MM.1S (cell line): ENCODE measurements at regions not wholly inside any gene's neighbourhood (a gene's known extent, or its start where the extent isn't known, plus 50 kb on each side); places are given as distances from the start of the nearest gene placed in this dataset.

Experiments
- DNase-seq: peaks from one replicate; pipeline ENCODE4 v3.0.0-alpha.2; 2015
- H2AFZ ChIP-seq: fragments of 300-600 bp; sonication (generic); 2 replicates; pipeline ENCODE4 v1.6.0; 2016; ENCODE audit warnings: antibody characterized with exemption, low read length
- H3F3A ChIP-seq: fragments of 300-600 bp; sonication (generic); 2 replicates; pipeline ENCODE4 v1.6.1; 2016; ENCODE audit warnings: mild to moderate bottlenecking, antibody characterized with exemption, low read length, moderate library complexity, mixed read lengths; ENCODE audit not compliant: insufficient read depth
- H3K27ac ChIP-seq: fragments of 300-600 bp; sonication (generic); 2 replicates; pipeline ENCODE4 v1.5.1; 2016; ENCODE audit warnings: mild to moderate bottlenecking, low read length
- H3K27me3 ChIP-seq: fragments of 300-600 bp; sonication (generic); replicated peaks from 2 replicates; pipeline ENCODE4 v1.6.0; 2016; ENCODE audit warnings: low read length; ENCODE audit not compliant: insufficient read depth
- H3K36me3 ChIP-seq: fragments of 300-600 bp; sonication (generic); replicated peaks from 2 replicates; pipeline ENCODE4 v1.6.1; 2016; ENCODE audit warnings: mild to moderate bottlenecking, low read length, mixed read lengths; ENCODE audit not compliant: insufficient read depth
- H3K4me1 ChIP-seq: fragments of 300-600 bp; sonication (generic); 2 replicates; pipeline ENCODE4 v1.6.1; 2016; ENCODE audit warnings: low read length, mixed read lengths
- H3K4me2 ChIP-seq: fragments of 300-600 bp; sonication (generic); 2 replicates; pipeline ENCODE4 v1.6.0; 2016; ENCODE audit warnings: low read depth, low read length
- H3K4me3 ChIP-seq: fragments of 300-600 bp; sonication (generic); 2 replicates; pipeline ENCODE4 v1.5.1; 2016; ENCODE audit warnings: low read length, mixed read lengths
- H3K79me2 ChIP-seq: fragments of 300-600 bp; sonication (generic); 2 replicates; pipeline ENCODE4 v1.6.1; 2016; ENCODE audit warnings: mixed run types, low read length, mixed read lengths
- H3K9ac ChIP-seq: fragments of 300-600 bp; sonication (generic); 2 replicates; pipeline ENCODE4 v1.6.1; 2016; ENCODE audit warnings: low read length, mixed read lengths
- H3K9me2 ChIP-seq: fragments of 300-600 bp; sonication (generic); replicated peaks from 2 replicates; pipeline ENCODE4 v1.6.1; 2016; ENCODE audit warnings: mild to moderate bottlenecking, low read length, mixed read lengths; ENCODE audit not compliant: insufficient read depth
- H3K9me3 ChIP-seq: fragments of 300-600 bp; sonication (generic); replicated peaks from 2 replicates; pipeline ENCODE4 v1.6.1; 2016; ENCODE audit warnings: mild to moderate bottlenecking, low read length, mixed read lengths; ENCODE audit not compliant: insufficient read depth
- H4K20me1 ChIP-seq: fragments of 300-600 bp; sonication (generic); 2 replicates; pipeline ENCODE4 v1.6.1; 2016; ENCODE audit warnings: mild to moderate bottlenecking, low read length, moderate library complexity, mixed read lengths; ENCODE audit not compliant: insufficient read depth
- EZH2 ChIP-seq: fragments of 300-600 bp; sonication (generic); optimal IDR thresholded peaks from 2 replicates; pipeline ENCODE3; 2017; ENCODE audit warnings: low read depth, mild to moderate bottlenecking, antibody characterized with exemption, low read length, mixed read lengths
- EZH2phosphoT487 ChIP-seq: fragments of 300-600 bp; sonication (generic); IDR thresholded peaks from 2 replicates; pipeline ENCODE4 v1.6.1; 2018; ENCODE audit warnings: antibody characterized with exemption, low read length
- TF ChIP-seq, protein P1 (sequence below): fragments of 300-600 bp; sonication (generic); IDR thresholded peaks from 2 replicates; pipeline ENCODE4 v1.5.1; 2016; ENCODE audit warnings: antibody characterized with exemption, low read length, mixed read lengths

- Histone ChIP-seq H3K4me3 (no peak overlapping the region), H3F3A (no peaks in the 10 kb centered on the region), H3K4me1 (no peaks in the 10 kb centered on the region), H3K79me2 (no peaks in the 10 kb centered on the region), H3K4me2 (no peak overlapping the region), H3K9ac (no peak overlapping the region), H3K9me3 (no peaks in the 10 kb centered on the region), H3K27ac (no peak overlapping the region), H3K36me3 (no peaks in the 10 kb centered on the region), H2AFZ (no peak overlapping the region), H4K20me1 (no peaks in the 10 kb centered on the region), H3K9me2 (no peaks in the 10 kb centered on the region), H3K27me3 (no peaks in the 10 kb centered on the region)
- TF ChIP-seq EZH2 (no peak), EZH2phosphoT487 (no peak)
- TF ChIP-seq, protein P1, sequence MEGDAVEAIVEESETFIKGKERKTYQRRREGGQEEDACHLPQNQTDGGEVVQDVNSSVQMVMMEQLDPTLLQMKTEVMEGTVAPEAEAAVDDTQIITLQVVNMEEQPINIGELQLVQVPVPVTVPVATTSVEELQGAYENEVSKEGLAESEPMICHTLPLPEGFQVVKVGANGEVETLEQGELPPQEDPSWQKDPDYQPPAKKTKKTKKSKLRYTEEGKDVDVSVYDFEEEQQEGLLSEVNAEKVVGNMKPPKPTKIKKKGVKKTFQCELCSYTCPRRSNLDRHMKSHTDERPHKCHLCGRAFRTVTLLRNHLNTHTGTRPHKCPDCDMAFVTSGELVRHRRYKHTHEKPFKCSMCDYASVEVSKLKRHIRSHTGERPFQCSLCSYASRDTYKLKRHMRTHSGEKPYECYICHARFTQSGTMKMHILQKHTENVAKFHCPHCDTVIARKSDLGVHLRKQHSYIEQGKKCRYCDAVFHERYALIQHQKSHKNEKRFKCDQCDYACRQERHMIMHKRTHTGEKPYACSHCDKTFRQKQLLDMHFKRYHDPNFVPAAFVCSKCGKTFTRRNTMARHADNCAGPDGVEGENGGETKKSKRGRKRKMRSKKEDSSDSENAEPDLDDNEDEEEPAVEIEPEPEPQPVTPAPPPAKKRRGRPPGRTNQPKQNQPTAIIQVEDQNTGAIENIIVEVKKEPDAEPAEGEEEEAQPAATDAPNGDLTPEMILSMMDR = no peak
- no peak for DNase-seq
These were observed 629.0 kb upstream of the MBL2 start for GRCh38 chr10:53401536-53401935.

GRCh38 chr10:53396876-53397275, 624.3 kb upstream of the MBL2 start:
- Histone ChIP-seq H3K4me3 (no peak overlapping the region), H3K4me2 (no peak overlapping the region), H3K9me2 (no peaks in the 10 kb centered on the region), H2AFZ (no peak overlapping the region), H3K4me1 (no peaks in the 10 kb centered on the region), H3K36me3 (no peaks in the 10 kb centered on the region), H3K79me2 (no peaks in the 10 kb centered on the region), H3K9ac (no peak overlapping the region), H3K27ac (no peak overlapping the region), H3K27me3 (no peaks in the 10 kb centered on the region), H4K20me1 (no peaks in the 10 kb centered on the region), H3F3A (no peaks in the 10 kb centered on the region), H3K9me3 (no peaks in the 10 kb centered on the region)
- TF ChIP-seq, protein P1 = no peak
- TF ChIP-seq EZH2phosphoT487 (no peak), EZH2 (no peak)
- no peak for DNase-seq

DNA sequence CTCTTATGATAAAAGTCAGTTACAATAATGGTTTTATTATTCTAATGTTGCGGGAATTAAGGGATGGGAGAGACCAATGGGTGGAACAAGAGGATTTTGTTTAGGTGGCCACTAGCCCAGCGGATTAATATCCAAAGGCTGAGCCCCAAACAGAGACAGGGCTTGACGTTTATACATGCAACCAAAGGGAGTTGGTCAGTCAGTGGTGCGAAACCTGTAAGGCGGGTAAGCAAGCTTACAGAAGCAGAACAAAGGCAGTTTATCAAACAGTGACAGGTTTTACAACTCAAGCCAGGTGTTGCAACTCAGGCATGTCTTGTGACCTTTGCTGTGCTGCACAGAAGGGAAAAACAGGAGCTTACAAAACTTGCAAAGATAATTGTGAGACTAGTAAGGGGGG, 622.9 kb upstream of the MBL2 start:
- H3F3A ChIP-seq = no peaks in the 10 kb centered on the region
- H2AFZ ChIP-seq = no peak overlapping the region
- TF ChIP-seq EZH2 (no peak), EZH2phosphoT487 (no peak)
- TF ChIP-seq, protein P1 = no peak
- no peaks in the 10 kb centered on the region for H3K36me3 ChIP-seq
- H3K4me2 ChIP-seq = no peak overlapping the region
- no peak overlapping the region for H3K4me3 ChIP-seq
- no peaks in the 10 kb centered on the region for H3K4me1 ChIP-seq
- H3K9me2 ChIP-seq = no peaks in the 10 kb centered on the region
- DNase-seq = no peak
- H3K9me3 ChIP-seq = no peaks in the 10 kb centered on the region
- no peaks in the 10 kb centered on the region for H3K27me3 ChIP-seq
- H3K9ac ChIP-seq = no peak overlapping the region
- no peaks in the 10 kb centered on the region for H4K20me1 ChIP-seq
- H3K79me2 ChIP-seq = no peaks in the 10 kb centered on the region
- H3K27ac ChIP-seq = no peak overlapping the region
